ENCODE measurements at regions not wholly inside any gene's neighbourhood (a gene's known extent, or its start where the extent isn't known, plus 50 kb on each side); places are given as distances from the start of the nearest gene placed in this dataset.

DNA sequence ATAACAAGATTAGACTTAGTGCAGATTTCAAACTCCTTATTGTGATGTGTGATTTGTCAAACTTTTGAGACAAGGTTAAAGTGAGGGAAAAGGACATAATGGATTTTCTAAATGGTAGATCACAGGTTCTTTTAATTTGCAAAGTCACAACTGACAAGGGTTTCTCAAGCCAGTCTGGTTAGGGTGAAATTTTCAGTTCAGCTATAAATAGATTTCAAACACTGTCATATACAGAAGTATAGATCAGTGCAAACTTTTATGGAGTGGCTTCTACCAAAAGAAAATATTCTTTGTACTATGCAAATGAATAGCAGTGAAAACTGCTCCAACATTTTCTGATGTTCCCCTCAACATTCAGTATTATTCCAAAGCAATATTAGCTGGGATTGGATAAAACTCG lies 337.1 kb upstream of the MAN1A1 start:
- Histone ChIP-seq H3K4me3 (ENCODE audit: low read depth, low read length, poor library complexity, severe bottlenecking) (no peak overlapping the region), H3K9me3 (ENCODE audit: low read depth, low read length, poor library complexity, severe bottlenecking) (no peaks in the 10 kb centered on the region), H3K36me3 (ENCODE audit: insufficient read depth, low read length, poor library complexity, severe bottlenecking) (no peaks in the 10 kb centered on the region), H3K27ac (ENCODE audit: low read depth, low read length, poor library complexity, severe bottlenecking) (no peak overlapping the region), H3K27me3 (replicated peaks; ENCODE audit: insufficient read depth, low read depth, low read length, poor library complexity) (peaks cover 5% of the 10 kb centered on the region), H3K4me1 (ENCODE audit: insufficient read depth, low read length, poor library complexity, severe bottlenecking) (no peaks in the 10 kb centered on the region)
- intact Hi-C loops (cut with micrococcal nuclease; ENCODE audit: unreplicated experiment), result no loop called here
- BruUV-seq (replicated peaks), result no TSS peak
- TF ChIP-seq, protein P1, sequence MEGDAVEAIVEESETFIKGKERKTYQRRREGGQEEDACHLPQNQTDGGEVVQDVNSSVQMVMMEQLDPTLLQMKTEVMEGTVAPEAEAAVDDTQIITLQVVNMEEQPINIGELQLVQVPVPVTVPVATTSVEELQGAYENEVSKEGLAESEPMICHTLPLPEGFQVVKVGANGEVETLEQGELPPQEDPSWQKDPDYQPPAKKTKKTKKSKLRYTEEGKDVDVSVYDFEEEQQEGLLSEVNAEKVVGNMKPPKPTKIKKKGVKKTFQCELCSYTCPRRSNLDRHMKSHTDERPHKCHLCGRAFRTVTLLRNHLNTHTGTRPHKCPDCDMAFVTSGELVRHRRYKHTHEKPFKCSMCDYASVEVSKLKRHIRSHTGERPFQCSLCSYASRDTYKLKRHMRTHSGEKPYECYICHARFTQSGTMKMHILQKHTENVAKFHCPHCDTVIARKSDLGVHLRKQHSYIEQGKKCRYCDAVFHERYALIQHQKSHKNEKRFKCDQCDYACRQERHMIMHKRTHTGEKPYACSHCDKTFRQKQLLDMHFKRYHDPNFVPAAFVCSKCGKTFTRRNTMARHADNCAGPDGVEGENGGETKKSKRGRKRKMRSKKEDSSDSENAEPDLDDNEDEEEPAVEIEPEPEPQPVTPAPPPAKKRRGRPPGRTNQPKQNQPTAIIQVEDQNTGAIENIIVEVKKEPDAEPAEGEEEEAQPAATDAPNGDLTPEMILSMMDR (conservative IDR thresholded peaks at IDR 0.05; ENCODE audit: low read depth, low read length), result no peak
- TF ChIP-seq EZH2 (IDR thresholded peaks at IDR 0.05; ENCODE audit: borderline replicate concordance, low read depth, low read length, poor library complexity, severe bottlenecking), result no peak
- DNase-seq (ENCODE audit: low spot score), result no peak
- POLR2A ChIA-PET (ENCODE audit: low non-redundant PET), result no interaction called here
- CTCF ChIA-PET, result no interaction called here

DNA sequence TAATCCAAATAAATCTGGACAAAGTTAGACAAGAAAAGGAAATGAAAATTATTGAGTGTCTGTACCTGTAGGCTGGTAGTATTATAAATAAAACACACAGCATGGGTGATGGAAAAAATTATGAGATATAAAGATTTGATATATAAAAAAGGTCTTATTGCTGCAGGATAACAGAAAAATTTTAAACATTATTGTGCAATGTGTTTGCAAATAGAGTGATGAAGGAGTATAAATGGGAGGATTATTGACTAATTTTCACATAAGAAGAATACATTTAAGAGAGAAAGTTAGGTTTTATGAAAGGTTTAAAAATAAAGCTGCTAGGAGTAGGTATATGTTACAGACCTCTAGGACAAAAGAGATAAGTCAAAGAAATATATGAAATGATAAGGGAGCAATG lies 336.7 kb upstream of the MAN1A1 start:
- Histone ChIP-seq H3K4me1 (ENCODE audit: insufficient read depth, low read length, poor library complexity, severe bottlenecking) (no peaks in the 10 kb centered on the region), H3K36me3 (ENCODE audit: insufficient read depth, low read length, poor library complexity, severe bottlenecking) (no peaks in the 10 kb centered on the region), H3K27me3 (replicated peaks; ENCODE audit: insufficient read depth, low read depth, low read length, poor library complexity) (peaks cover 5% of the 10 kb centered on the region), H3K27ac (ENCODE audit: low read depth, low read length, poor library complexity, severe bottlenecking) (no peak overlapping the region), H3K4me3 (ENCODE audit: low read depth, low read length, poor library complexity, severe bottlenecking) (no peak overlapping the region), H3K9me3 (ENCODE audit: low read depth, low read length, poor library complexity, severe bottlenecking) (no peaks in the 10 kb centered on the region)
- no TSS peak for BruUV-seq (replicated peaks)
- POLR2A ChIA-PET (ENCODE audit: low non-redundant PET), result no interaction called here
- TF ChIP-seq, protein P1 (conservative IDR thresholded peaks at IDR 0.05; ENCODE audit: low read depth, low read length), result no peak
- TF ChIP-seq EZH2 (IDR thresholded peaks at IDR 0.05; ENCODE audit: borderline replicate concordance, low read depth, low read length, poor library complexity, severe bottlenecking), result no peak
- DNase-seq (ENCODE audit: low spot score), result no peak
- CTCF ChIA-PET, result no interaction called here
- intact Hi-C loops (cut with micrococcal nuclease; ENCODE audit: unreplicated experiment), result no loop called here

DNA sequence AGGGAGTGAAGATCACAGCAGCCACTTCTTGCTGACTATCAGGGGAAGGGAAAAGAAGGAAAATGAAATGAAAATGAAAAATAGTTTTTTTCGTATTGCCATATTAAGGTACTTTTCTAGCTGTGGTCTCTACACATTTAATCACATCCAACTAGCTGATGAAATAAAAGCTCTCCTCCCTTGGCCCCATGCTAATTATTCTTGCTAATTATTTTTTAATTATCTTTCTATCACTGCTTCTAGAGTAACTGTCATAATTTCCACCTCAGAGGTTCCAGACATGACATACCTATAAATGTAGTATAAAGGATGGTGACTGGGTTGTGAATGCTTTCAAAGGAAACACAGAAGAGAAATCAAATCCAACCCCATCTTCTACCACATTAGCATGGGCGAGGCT lies 334.1 kb upstream of the MAN1A1 start:
- no peaks in the 10 kb centered on the region for H3K9me3 ChIP-seq (ENCODE audit: low read depth, low read length, poor library complexity, severe bottlenecking)
- no peak overlapping the region for H3K4me3 ChIP-seq (ENCODE audit: low read depth, low read length, poor library complexity, severe bottlenecking)
- no peak for TF ChIP-seq EZH2 (IDR thresholded peaks at IDR 0.05; ENCODE audit: borderline replicate concordance, low read depth, low read length, poor library complexity, severe bottlenecking)
- TF ChIP-seq, protein P1 (conservative IDR thresholded peaks at IDR 0.05; ENCODE audit: low read depth, low read length), result no peak
- no peaks in the 10 kb centered on the region for H3K4me1 ChIP-seq (ENCODE audit: insufficient read depth, low read length, poor library complexity, severe bottlenecking)
- POLR2A ChIA-PET (ENCODE audit: low non-redundant PET), result no interaction called here
- DNase-seq (ENCODE audit: low spot score), result no peak
- BruUV-seq (replicated peaks), result no TSS peak
- CTCF ChIA-PET, result no interaction called here
- intact Hi-C loops (cut with micrococcal nuclease; ENCODE audit: unreplicated experiment), result no loop called here
- no peak overlapping the region for H3K27ac ChIP-seq (ENCODE audit: low read depth, low read length, poor library complexity, severe bottlenecking)
- H3K27me3 ChIP-seq (replicated peaks; ENCODE audit: insufficient read depth, low read depth, low read length, poor library complexity), result peaks cover 9% of the 10 kb centered on the region
- no peaks in the 10 kb centered on the region for H3K36me3 ChIP-seq (ENCODE audit: insufficient read depth, low read length, poor library complexity, severe bottlenecking)
